SK-N-SH treated with all-trans-retinoic acid at 6 μM for 48 hours (cell line): ENCODE measurements at regions not wholly inside any gene's neighbourhood (a gene's known extent, or its start where the extent isn't known, plus 50 kb on each side); places are given as distances from the start of the nearest gene placed in this dataset.

ENCODE experiments used
- ATAC-seq: fragments of 200-7000 bp; cut with Tn5 transposase; 3 replicates; pipeline ENCODE4 v1.9.1; 2020; ENCODE audit warnings: mild to moderate bottlenecking, moderate library complexity
- ARNTL ChIP-seq: fragments of 450-650 bp; formaldehyde crosslinking; IDR thresholded peaks from 2 replicates; pipeline ENCODE4 v1.5.0; 2020; ENCODE audit warnings: low read depth, mild to moderate bottlenecking, moderate library complexity, borderline replicate concordance
- BACH2 ChIP-seq: fragments of 250-450 bp; sonication (Bioruptor Pico); IDR thresholded peaks from 2 replicates; pipeline ENCODE4 v1.9.0; 2021; ENCODE audit warnings: mild to moderate bottlenecking, borderline replicate concordance
- CSDC2 ChIP-seq: fragments of 250-450 bp; sonication (Bioruptor Pico); IDR thresholded peaks from 2 replicates; pipeline ENCODE4 v1.5.0; 2020; ENCODE audit warnings: mild to moderate bottlenecking, moderate library complexity
- ESRRG ChIP-seq: fragments of 250-450 bp; sonication (Bioruptor Pico); IDR thresholded peaks from 2 replicates; pipeline ENCODE4 v1.6.1; 2021; ENCODE audit warnings: mild to moderate bottlenecking
- GLIS3 ChIP-seq: fragments of 250-450 bp; sonication (Bioruptor Pico); IDR thresholded peaks from 2 replicates; pipeline ENCODE4 v1.5.0; 2020; ENCODE audit warnings: mild to moderate bottlenecking, moderate library complexity
- ISL1 ChIP-seq: fragments of 250-450 bp; sonication (Bioruptor Pico); IDR thresholded peaks from 2 replicates; pipeline ENCODE4 v2.1.2; 2022; ENCODE audit warnings: mild to moderate bottlenecking, moderate library complexity
- OSR1 ChIP-seq: fragments of 250-450 bp; sonication (Bioruptor Pico); IDR thresholded peaks from 2 replicates; pipeline ENCODE4 v1.8.0; 2022; ENCODE audit warnings: moderate library complexity, mild to moderate bottlenecking, inconsistent platforms
- PPARA ChIP-seq: fragments of 250-450 bp; sonication (Bioruptor Pico); IDR thresholded peaks from 2 replicates; pipeline ENCODE4 v1.5.0; 2020; ENCODE audit warnings: mild to moderate bottlenecking, borderline replicate concordance
- SNAI2 ChIP-seq: fragments of 250-450 bp; sonication (Bioruptor Pico); IDR thresholded peaks from 2 replicates; pipeline ENCODE4 v1.5.0; 2020; ENCODE audit warnings: mild to moderate bottlenecking, moderate library complexity
- TOX ChIP-seq: fragments of 250-450 bp; sonication (Bioruptor Pico); IDR thresholded peaks from 2 replicates; pipeline ENCODE4 v1.8.0; 2021; ENCODE audit warnings: mild to moderate bottlenecking, moderate library complexity, borderline replicate concordance
- ZFP3 ChIP-seq: fragments of 250-450 bp; sonication (Bioruptor Pico); IDR thresholded peaks from 2 replicates; pipeline ENCODE4 v1.5.0; 2020; ENCODE audit warnings: mild to moderate bottlenecking, moderate library complexity
- ZFP30 ChIP-seq: fragments of 450-650 bp; formaldehyde crosslinking; IDR thresholded peaks from 2 replicates; pipeline ENCODE4 v1.5.0; 2022; ENCODE audit warnings: mild to moderate bottlenecking, moderate library complexity
- ZNF70 ChIP-seq: fragments of 450-650 bp; formaldehyde crosslinking; IDR thresholded peaks from 2 replicates; pipeline ENCODE4 v1.5.0; 2020; ENCODE audit warnings: mild to moderate bottlenecking, moderate library complexity
- TF ChIP-seq, protein P1 (sequence below): fragments of 250-450 bp; sonication (Bioruptor Pico); IDR thresholded peaks from 2 replicates; pipeline ENCODE4 v1.5.1; 2021; ENCODE audit warnings: mild to moderate bottlenecking, moderate library complexity
- TF ChIP-seq, protein P2 (sequence below): fragments of 250-450 bp; sonication (Bioruptor Pico); IDR thresholded peaks from 2 replicates; pipeline ENCODE4 v1.8.0; 2020; ENCODE audit warnings: mild to moderate bottlenecking, moderate library complexity, borderline replicate concordance
- TF ChIP-seq, protein P3 (sequence below): fragments of 250-450 bp; sonication (Bioruptor Pico); IDR thresholded peaks from 2 replicates; pipeline ENCODE4 v1.5.0; 2020; ENCODE audit warnings: mild to moderate bottlenecking, moderate library complexity
- TF ChIP-seq, protein P4 (sequence below): fragments of 250-450 bp; sonication (Bioruptor Pico); IDR thresholded peaks from 2 replicates; pipeline ENCODE4 v1.8.0; 2021; ENCODE audit warnings: low read depth, mild to moderate bottlenecking, moderate library complexity, borderline replicate concordance
- TF ChIP-seq, protein P5 (sequence below): fragments of 250-450 bp; sonication (Bioruptor Pico); IDR thresholded peaks from 2 replicates; pipeline ENCODE4 v1.5.1; 2020; ENCODE audit warnings: low read depth, mild to moderate bottlenecking, moderate library complexity

DNA sequence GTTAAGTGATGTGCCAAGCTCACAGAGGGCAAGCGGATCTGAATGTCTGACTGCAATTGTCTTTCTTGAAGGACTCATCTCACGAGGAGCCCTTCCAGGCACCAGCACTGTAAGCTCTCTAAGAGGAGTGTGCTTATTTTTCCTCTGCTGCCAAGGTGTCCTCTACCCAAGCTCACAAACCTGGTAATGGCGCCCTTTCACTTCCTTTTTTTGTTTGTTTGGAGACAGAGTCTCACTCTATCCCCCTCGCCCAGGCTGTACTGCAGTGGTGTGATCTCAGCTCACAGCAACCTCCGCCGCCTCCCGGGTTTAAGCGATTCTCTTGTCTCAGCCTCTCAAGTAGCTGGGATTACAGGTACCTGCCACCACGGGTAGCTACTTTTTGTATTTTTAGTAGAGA is 233.8 kb downstream of the MAP2K4 start:
- ATAC-seq = no peak
- TF ChIP-seq, protein P1, sequence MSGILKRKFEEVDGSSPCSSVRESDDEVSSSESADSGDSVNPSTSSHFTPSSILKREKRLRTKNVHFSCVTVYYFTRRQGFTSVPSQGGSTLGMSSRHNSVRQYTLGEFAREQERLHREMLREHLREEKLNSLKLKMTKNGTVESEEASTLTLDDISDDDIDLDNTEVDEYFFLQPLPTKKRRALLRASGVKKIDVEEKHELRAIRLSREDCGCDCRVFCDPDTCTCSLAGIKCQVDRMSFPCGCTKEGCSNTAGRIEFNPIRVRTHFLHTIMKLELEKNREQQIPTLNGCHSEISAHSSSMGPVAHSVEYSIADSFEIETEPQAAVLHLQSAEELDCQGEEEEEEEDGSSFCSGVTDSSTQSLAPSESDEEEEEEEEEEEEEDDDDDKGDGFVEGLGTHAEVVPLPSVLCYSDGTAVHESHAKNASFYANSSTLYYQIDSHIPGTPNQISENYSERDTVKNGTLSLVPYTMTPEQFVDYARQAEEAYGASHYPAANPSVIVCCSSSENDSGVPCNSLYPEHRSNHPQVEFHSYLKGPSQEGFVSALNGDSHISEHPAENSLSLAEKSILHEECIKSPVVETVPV = no peak
- TF ChIP-seq ZNF70 (CRISPR knock-in tag) = no peak
- TF ChIP-seq, protein P2, sequence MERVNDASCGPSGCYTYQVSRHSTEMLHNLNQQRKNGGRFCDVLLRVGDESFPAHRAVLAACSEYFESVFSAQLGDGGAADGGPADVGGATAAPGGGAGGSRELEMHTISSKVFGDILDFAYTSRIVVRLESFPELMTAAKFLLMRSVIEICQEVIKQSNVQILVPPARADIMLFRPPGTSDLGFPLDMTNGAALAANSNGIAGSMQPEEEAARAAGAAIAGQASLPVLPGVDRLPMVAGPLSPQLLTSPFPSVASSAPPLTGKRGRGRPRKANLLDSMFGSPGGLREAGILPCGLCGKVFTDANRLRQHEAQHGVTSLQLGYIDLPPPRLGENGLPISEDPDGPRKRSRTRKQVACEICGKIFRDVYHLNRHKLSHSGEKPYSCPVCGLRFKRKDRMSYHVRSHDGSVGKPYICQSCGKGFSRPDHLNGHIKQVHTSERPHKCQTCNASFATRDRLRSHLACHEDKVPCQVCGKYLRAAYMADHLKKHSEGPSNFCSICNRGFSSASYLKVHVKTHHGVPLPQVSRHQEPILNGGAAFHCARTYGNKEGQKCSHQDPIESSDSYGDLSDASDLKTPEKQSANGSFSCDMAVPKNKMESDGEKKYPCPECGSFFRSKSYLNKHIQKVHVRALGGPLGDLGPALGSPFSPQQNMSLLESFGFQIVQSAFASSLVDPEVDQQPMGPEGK (CRISPR knock-in tag) = no peak
- TF ChIP-seq ISL1 (CRISPR knock-in tag) = no peak
- TF ChIP-seq ESRRG (CRISPR knock-in tag) = no peak
- TF ChIP-seq PPARA (CRISPR knock-in tag) = no peak
- TF ChIP-seq ZFP30 (CRISPR knock-in tag) = no peak
- TF ChIP-seq OSR1 (CRISPR knock-in tag) = no peak
- TF ChIP-seq, protein P3, sequence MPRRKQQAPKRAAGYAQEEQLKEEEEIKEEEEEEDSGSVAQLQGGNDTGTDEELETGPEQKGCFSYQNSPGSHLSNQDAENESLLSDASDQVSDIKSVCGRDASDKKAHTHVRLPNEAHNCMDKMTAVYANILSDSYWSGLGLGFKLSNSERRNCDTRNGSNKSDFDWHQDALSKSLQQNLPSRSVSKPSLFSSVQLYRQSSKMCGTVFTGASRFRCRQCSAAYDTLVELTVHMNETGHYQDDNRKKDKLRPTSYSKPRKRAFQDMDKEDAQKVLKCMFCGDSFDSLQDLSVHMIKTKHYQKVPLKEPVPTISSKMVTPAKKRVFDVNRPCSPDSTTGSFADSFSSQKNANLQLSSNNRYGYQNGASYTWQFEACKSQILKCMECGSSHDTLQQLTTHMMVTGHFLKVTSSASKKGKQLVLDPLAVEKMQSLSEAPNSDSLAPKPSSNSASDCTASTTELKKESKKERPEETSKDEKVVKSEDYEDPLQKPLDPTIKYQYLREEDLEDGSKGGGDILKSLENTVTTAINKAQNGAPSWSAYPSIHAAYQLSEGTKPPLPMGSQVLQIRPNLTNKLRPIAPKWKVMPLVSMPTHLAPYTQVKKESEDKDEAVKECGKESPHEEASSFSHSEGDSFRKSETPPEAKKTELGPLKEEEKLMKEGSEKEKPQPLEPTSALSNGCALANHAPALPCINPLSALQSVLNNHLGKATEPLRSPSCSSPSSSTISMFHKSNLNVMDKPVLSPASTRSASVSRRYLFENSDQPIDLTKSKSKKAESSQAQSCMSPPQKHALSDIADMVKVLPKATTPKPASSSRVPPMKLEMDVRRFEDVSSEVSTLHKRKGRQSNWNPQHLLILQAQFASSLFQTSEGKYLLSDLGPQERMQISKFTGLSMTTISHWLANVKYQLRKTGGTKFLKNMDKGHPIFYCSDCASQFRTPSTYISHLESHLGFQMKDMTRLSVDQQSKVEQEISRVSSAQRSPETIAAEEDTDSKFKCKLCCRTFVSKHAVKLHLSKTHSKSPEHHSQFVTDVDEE (CRISPR knock-in tag) = no peak
- TF ChIP-seq, protein P4, sequence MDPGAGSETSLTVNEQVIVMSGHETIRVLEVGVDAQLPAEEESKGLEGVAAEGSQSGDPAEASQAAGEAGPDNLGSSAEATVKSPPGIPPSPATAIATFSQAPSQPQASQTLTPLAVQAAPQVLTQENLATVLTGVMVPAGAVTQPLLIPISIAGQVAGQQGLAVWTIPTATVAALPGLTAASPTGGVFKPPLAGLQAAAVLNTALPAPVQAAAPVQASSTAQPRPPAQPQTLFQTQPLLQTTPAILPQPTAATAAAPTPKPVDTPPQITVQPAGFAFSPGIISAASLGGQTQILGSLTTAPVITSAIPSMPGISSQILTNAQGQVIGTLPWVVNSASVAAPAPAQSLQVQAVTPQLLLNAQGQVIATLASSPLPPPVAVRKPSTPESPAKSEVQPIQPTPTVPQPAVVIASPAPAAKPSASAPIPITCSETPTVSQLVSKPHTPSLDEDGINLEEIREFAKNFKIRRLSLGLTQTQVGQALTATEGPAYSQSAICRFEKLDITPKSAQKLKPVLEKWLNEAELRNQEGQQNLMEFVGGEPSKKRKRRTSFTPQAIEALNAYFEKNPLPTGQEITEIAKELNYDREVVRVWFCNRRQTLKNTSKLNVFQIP = no peak
- no peak for TF ChIP-seq GLIS3 (CRISPR knock-in tag)

DNA sequence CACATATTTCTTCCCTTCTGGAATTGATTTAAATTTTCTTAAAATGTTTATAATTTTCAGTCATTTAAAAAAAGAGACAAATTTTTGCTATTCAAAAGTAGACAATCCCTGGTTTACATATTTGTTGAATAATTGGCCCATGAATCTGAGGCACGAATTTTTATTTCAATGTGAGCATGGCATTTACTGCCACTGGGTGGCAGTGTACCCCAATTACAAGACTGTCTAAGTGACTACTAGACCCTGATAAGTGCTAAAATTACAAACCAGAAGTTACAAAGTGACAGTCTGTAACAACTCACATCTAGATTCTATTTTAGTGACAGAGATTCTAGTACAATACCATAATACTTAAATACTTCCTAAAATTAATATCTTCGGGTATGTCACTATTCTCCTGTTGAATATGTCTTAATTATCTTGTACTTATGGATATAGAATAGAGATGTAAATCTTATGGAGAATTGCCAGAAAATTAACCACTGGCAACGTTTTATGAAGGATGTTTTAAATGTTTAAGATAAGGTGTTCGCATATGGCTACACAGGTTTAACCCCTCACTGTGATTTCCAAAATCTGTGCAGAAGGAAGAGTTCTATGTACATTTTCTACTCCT is 235.8 kb downstream of the MAP2K4 start:
- ATAC-seq = peak; percentile 72
- no peak for TF ChIP-seq ISL1 (CRISPR knock-in tag)
- TF ChIP-seq, protein P5, sequence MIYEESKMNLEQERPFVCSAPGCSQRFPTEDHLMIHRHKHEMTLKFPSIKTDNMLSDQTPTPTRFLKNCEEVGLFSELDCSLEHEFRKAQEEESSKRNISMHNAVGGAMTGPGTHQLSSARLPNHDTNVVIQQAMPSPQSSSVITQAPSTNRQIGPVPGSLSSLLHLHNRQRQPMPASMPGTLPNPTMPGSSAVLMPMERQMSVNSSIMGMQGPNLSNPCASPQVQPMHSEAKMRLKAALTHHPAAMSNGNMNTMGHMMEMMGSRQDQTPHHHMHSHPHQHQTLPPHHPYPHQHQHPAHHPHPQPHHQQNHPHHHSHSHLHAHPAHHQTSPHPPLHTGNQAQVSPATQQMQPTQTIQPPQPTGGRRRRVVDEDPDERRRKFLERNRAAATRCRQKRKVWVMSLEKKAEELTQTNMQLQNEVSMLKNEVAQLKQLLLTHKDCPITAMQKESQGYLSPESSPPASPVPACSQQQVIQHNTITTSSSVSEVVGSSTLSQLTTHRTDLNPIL (CRISPR knock-in tag) = no peak
- TF ChIP-seq, protein P1 = no peak
- TF ChIP-seq, protein P4 = no peak
- no peak for TF ChIP-seq ZNF70 (CRISPR knock-in tag)
- no peak for TF ChIP-seq ESRRG (CRISPR knock-in tag)
- TF ChIP-seq OSR1 (CRISPR knock-in tag) = no peak
- no peak for TF ChIP-seq SNAI2 (CRISPR knock-in tag)
- TF ChIP-seq ARNTL = no peak
- no peak for TF ChIP-seq ZFP30 (CRISPR knock-in tag)
- TF ChIP-seq PPARA (CRISPR knock-in tag) = no peak
- no peak for TF ChIP-seq BACH2 (CRISPR knock-in tag)
- no peak for TF ChIP-seq CSDC2 (CRISPR knock-in tag)
- no peak for TF ChIP-seq TOX
- TF ChIP-seq, protein P3 (CRISPR knock-in tag) = no peak
- no peak for TF ChIP-seq ZFP3 (CRISPR knock-in tag)
- TF ChIP-seq, all 23 proteins: peak for 0
